ENCODE measurements at regions not wholly inside any gene's neighbourhood (a gene's known extent, or its start where the extent isn't known, plus 50 kb on each side); places are given as distances from the start of the nearest gene placed in this dataset.

- TF ChIP-seq, protein P1, sequence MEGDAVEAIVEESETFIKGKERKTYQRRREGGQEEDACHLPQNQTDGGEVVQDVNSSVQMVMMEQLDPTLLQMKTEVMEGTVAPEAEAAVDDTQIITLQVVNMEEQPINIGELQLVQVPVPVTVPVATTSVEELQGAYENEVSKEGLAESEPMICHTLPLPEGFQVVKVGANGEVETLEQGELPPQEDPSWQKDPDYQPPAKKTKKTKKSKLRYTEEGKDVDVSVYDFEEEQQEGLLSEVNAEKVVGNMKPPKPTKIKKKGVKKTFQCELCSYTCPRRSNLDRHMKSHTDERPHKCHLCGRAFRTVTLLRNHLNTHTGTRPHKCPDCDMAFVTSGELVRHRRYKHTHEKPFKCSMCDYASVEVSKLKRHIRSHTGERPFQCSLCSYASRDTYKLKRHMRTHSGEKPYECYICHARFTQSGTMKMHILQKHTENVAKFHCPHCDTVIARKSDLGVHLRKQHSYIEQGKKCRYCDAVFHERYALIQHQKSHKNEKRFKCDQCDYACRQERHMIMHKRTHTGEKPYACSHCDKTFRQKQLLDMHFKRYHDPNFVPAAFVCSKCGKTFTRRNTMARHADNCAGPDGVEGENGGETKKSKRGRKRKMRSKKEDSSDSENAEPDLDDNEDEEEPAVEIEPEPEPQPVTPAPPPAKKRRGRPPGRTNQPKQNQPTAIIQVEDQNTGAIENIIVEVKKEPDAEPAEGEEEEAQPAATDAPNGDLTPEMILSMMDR (conservative IDR thresholded peaks at IDR 0.05): no peak
- H2AK5ac ChIP-seq (ENCODE audit: insufficient read length, low read length): no peak overlapping the region
- no peak for DNase-seq
- no peaks in the 10 kb centered on the region for H4K20me1 ChIP-seq (ENCODE audit: control insufficient read depth, insufficient read depth, insufficient read length)
- H3K23ac ChIP-seq (ENCODE audit: insufficient read length, low read depth, low read length): no peak overlapping the region
- Mint-ChIP-seq H3K36me3 (ENCODE audit: insufficient read depth in 1 of 3, low read depth in 3 of 3) (no peaks in the 10 kb centered on the region), H3K4me1 (no peaks in the 10 kb centered on the region), H3K9me3 (no peaks in the 10 kb centered on the region), H3K27me3 (ENCODE audit: low read depth) (no peaks in the 10 kb centered on the region), H3K4me3 (no peak overlapping the region), H3K27ac (no peak overlapping the region)
- no peak overlapping the region for H4K8ac ChIP-seq (replicated peaks; ENCODE audit: insufficient read length, low read depth, low read length)
- H3K9ac ChIP-seq (ENCODE audit: extremely low read depth, insufficient read length, low read length): no peak overlapping the region
- no peak overlapping the region for H3K56ac ChIP-seq (ENCODE audit: insufficient read length, low read depth, low read length)
- H4K5ac ChIP-seq (ENCODE audit: insufficient read length, low read depth, low read length): no peak overlapping the region
- no peaks in the 10 kb centered on the region for H3K79me1 ChIP-seq (ENCODE audit: insufficient read depth, low read depth, low read length, poor library complexity, severe bottlenecking)
- no peaks in the 10 kb centered on the region for H3K27me3 ChIP-seq (ENCODE audit: insufficient read depth, low read length)
- H3K27ac ChIP-seq (ENCODE audit: insufficient read length, low read depth, low read length): no peak overlapping the region
- H2BK120ac ChIP-seq (ENCODE audit: low read depth, low read length, poor library complexity, severe bottlenecking): no peak overlapping the region
- no CpG with 5 or more reads among the region's 3 CpGs for WGBS (ENCODE audit: extremely low coverage, insufficient read length, low lambda C conversion rate)
- no peak overlapping the region for H4K91ac ChIP-seq (ENCODE audit: insufficient read length, low read depth, low read length)
- no peaks in the 10 kb centered on the region for H3K79me2 ChIP-seq (ENCODE audit: insufficient read depth, low read length)
- H2AFZ ChIP-seq (ENCODE audit: low read length): no peak overlapping the region
- H2BK20ac ChIP-seq (ENCODE audit: low read depth, low read length, poor library complexity, severe bottlenecking): no peak overlapping the region
- H2BK15ac ChIP-seq (ENCODE audit: low read depth, low read length): no peak overlapping the region
- no peak overlapping the region for H2BK5ac ChIP-seq (ENCODE audit: insufficient read length, low read length)
- H3K4me1 ChIP-seq (ENCODE audit: insufficient read depth, low read length): no peaks in the 10 kb centered on the region
- no peaks in the 10 kb centered on the region for H3K9me3 ChIP-seq (ENCODE audit: control insufficient read depth, low read depth, low read length)
- no peak overlapping the region for H3K4me2 ChIP-seq (ENCODE audit: insufficient read depth, insufficient read length, low read length)
- H3K14ac ChIP-seq (ENCODE audit: insufficient read depth, low read length): no peak overlapping the region
- no peak overlapping the region for H3K4ac ChIP-seq (ENCODE audit: low read depth, low read length)
- no peak overlapping the region for H2BK12ac ChIP-seq (ENCODE audit: insufficient read length, low read depth, low read length)
- no peak overlapping the region for H3T11ph ChIP-seq (ENCODE audit: low read length)
- no peak overlapping the region for H3K18ac ChIP-seq (ENCODE audit: insufficient read length, low read depth, low read length)
- no peaks in the 10 kb centered on the region for H3K23me2 ChIP-seq (ENCODE audit: insufficient read length, low read depth, low read length, poor library complexity, severe bottlenecking)
Observed at GRCh38 chr5:105659396-105659795, 2011.3 kb downstream of the EFNA5 start.
